HL-60 (cell line): ENCODE measurements at regions not wholly inside any gene's neighbourhood (a gene's known extent, or its start where the extent isn't known, plus 50 kb on each side); places are given as distances from the start of the nearest gene placed in this dataset.

Source experiments
- POLR2AphosphoS5 ChIP-seq: IDR thresholded peaks from 2 replicates; pipeline ENCODE4 v1.6.1; 2012; ENCODE audit warnings: low read depth
- REST ChIP-seq: IDR thresholded peaks from 2 replicates; pipeline ENCODE4 v1.6.1; 2012; ENCODE audit warnings: low read depth; ENCODE audit not compliant: insufficient replicate concordance

- TF ChIP-seq POLR2AphosphoS5: no peak
- no peak for TF ChIP-seq REST
These were observed 942.5 kb downstream of the EFNA5 start for GRCh38 chr5:106728208-106728607.
